ENCODE measurements at regions not wholly inside any gene's neighbourhood (a gene's known extent, or its start where the extent isn't known, plus 50 kb on each side); places are given as distances from the start of the nearest gene placed in this dataset.

DNA sequence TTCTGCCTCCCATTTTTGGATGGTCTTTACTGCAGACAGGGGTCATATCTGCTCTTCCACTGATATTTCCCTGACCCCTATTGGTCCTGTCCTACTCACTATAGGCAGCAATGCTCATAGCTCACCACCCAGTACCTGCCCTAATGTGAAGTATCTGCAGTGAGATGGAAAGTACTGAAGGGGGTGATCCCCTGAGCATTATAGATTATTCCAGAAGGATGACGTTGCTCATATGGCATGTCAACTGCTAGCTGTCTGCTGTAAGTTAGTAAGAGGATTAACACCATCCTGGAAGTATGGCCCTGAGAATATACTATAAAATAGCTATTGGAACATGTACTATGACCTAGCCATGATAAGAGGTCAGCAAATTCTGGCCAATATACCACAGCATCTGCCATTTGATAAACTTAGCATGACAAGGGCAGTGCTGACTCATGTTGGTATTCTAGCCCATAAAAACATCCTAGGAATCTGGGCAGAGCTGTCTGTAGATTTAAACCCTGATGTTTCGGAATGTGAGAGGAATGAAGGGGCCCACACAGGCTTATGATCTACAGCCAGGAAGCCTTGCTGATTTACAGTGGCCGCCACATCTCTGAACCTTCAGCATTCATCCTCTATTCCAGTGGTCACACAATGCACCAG is 451.4 kb downstream of the TNS1 start:
- no peak overlapping the region for H3K4me3 ChIP-seq (replicated peaks in 1 of 3; ENCODE audit: low read depth in 2 of 3, low read length in 3 of 3)
- H2AFZ ChIP-seq (ENCODE audit: insufficient read depth, low read depth, low read length, poor library complexity, severe bottlenecking): no peak overlapping the region
- WGBS (ENCODE audit: insufficient coverage): 100% methylated on average over 1 of the region's 3 CpGs
- Mint-ChIP-seq H3K4me1 (no peaks in the 10 kb centered on the region), H3K27me3 (ENCODE audit: low read depth in 3 of 3) (peaks cover 5 to 15% (median 7%) of the 10 kb centered on the region in 3 donors), H3K9me3 (peaks cover 0 to 5% (median 0%) of the 10 kb centered on the region in 7 donors), H3K4me3 (no peak overlapping the region), H3K27ac (no peak overlapping the region), H3K36me3 (no peaks in the 10 kb centered on the region)
- DNase-seq: no peak
- H3K9me3 ChIP-seq (replicated peaks in 1 of 2; ENCODE audit: control insufficient read depth in 1 of 2, insufficient read depth in 1 of 2, low read length in 2 of 2): no peaks in the 10 kb centered on the region
- H3K4me1 ChIP-seq (ENCODE audit: control insufficient read depth in 1 of 2, insufficient read depth in 2 of 2, low read length in 2 of 2): no peaks in the 10 kb centered on the region
- H3K27ac ChIP-seq (ENCODE audit: low read depth in 1 of 2, low read length in 2 of 2): no peak overlapping the region
- H3K4me2 ChIP-seq (replicated peaks; ENCODE audit: extremely low read depth, low read length, poor library complexity, severe bottlenecking): no peak overlapping the region
- H4K20me1 ChIP-seq (ENCODE audit: insufficient read depth, low read length): no peaks in the 10 kb centered on the region
- TF ChIP-seq, protein P1, sequence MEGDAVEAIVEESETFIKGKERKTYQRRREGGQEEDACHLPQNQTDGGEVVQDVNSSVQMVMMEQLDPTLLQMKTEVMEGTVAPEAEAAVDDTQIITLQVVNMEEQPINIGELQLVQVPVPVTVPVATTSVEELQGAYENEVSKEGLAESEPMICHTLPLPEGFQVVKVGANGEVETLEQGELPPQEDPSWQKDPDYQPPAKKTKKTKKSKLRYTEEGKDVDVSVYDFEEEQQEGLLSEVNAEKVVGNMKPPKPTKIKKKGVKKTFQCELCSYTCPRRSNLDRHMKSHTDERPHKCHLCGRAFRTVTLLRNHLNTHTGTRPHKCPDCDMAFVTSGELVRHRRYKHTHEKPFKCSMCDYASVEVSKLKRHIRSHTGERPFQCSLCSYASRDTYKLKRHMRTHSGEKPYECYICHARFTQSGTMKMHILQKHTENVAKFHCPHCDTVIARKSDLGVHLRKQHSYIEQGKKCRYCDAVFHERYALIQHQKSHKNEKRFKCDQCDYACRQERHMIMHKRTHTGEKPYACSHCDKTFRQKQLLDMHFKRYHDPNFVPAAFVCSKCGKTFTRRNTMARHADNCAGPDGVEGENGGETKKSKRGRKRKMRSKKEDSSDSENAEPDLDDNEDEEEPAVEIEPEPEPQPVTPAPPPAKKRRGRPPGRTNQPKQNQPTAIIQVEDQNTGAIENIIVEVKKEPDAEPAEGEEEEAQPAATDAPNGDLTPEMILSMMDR (IDR thresholded peaks at IDR 0.05): no peak
- H3K36me3 ChIP-seq (replicated peaks in 1 of 2; ENCODE audit: control insufficient read depth in 1 of 2, insufficient read depth in 2 of 2, low read length in 2 of 2): no peaks in the 10 kb centered on the region
- no peak overlapping the region for H3K9ac ChIP-seq (ENCODE audit: insufficient read depth, low read length, poor library complexity, severe bottlenecking)
- intact Hi-C loops (cut with micrococcal nuclease): no loop called here
- H3K79me2 ChIP-seq (ENCODE audit: insufficient read depth, low read length): no peaks in the 10 kb centered on the region
- H3K27me3 ChIP-seq (ENCODE audit: control insufficient read depth in 2 of 2, insufficient read depth in 2 of 2, low read length in 2 of 2): no peaks in the 10 kb centered on the region

DNA sequence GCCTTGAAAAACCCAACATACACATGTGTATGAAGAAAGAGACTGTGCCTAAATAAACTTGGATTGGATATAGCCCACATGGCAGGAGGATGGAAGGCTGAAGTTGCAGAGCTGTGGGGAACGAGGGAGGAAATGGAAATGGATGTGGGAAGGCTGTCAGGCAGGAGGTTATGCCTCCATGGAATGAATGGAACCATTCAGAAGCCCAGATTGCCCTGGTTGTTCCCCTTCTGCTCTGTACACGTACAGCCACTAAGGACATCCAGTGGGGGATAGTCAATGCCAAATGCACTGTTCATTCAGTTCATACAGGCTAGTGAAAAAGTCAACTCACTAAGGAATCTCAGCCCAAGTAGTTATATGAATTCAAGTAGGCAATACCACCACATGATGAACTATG is 463.7 kb downstream of the TNS1 start:
- intact Hi-C loops (cut with micrococcal nuclease): no loop called here
- H3K36me3 ChIP-seq (replicated peaks in 1 of 2; ENCODE audit: control insufficient read depth in 1 of 2, insufficient read depth in 2 of 2, low read length in 2 of 2): no peaks in the 10 kb centered on the region
- peaks cover 2 to 7% of the 10 kb centered on the region in 2 donors for H3K27me3 ChIP-seq (ENCODE audit: control insufficient read depth in 2 of 2, insufficient read depth in 2 of 2, low read length in 2 of 2)
- peaks cover 7 to 15% (median 12%) of the 10 kb centered on the region in 7 donors for H3K9me3 Mint-ChIP-seq
- H3K4me3 ChIP-seq (replicated peaks in 1 of 3; ENCODE audit: low read depth in 2 of 3, low read length in 3 of 3): no peak overlapping the region
- no peak overlapping the region for H3K27ac ChIP-seq (ENCODE audit: low read depth in 1 of 2, low read length in 2 of 2)
- H3K9me3 ChIP-seq (replicated peaks in 1 of 2; ENCODE audit: control insufficient read depth in 1 of 2, insufficient read depth in 1 of 2, low read length in 2 of 2): peaks cover 3 to 6% of the 10 kb centered on the region in 2 donors
- no peaks in the 10 kb centered on the region for H3K4me1 ChIP-seq (ENCODE audit: control insufficient read depth in 1 of 2, insufficient read depth in 2 of 2, low read length in 2 of 2)
- TF ChIP-seq, protein P1 (IDR thresholded peaks at IDR 0.05): no peak
- no peaks in the 10 kb centered on the region for H3K79me2 ChIP-seq (ENCODE audit: insufficient read depth, low read length)
- H3K27ac Mint-ChIP-seq: no peak overlapping the region
- H3K4me2 ChIP-seq (replicated peaks; ENCODE audit: extremely low read depth, low read length, poor library complexity, severe bottlenecking): no peak overlapping the region
- H3K4me3 Mint-ChIP-seq: no peak overlapping the region
- H3K36me3 Mint-ChIP-seq: no peaks in the 10 kb centered on the region
- WGBS (ENCODE audit: insufficient coverage): 77% methylated on average over 1 of the region's 2 CpGs
- H3K27me3 Mint-ChIP-seq (ENCODE audit: low read depth in 3 of 3): peaks cover 0 to 14% (median 8%) of the 10 kb centered on the region in 3 donors
- no peak for DNase-seq
- no peak overlapping the region for H3K9ac ChIP-seq (ENCODE audit: insufficient read depth, low read length, poor library complexity, severe bottlenecking)
- H4K20me1 ChIP-seq (ENCODE audit: insufficient read depth, low read length): no peaks in the 10 kb centered on the region
- H2AFZ ChIP-seq (ENCODE audit: insufficient read depth, low read depth, low read length, poor library complexity, severe bottlenecking): no peak overlapping the region
- peaks cover 3% of the 10 kb centered on the region for H3K4me1 Mint-ChIP-seq

Data from CD14-positive monocyte (primary cell).